Muscle layer of duodenum (tissue), 2 donors: ENCODE measurements at regions not wholly inside any gene's neighbourhood (a gene's known extent, or its start where the extent isn't known, plus 50 kb on each side); places are given as distances from the start of the nearest gene placed in this dataset.

Source experiments
- H3K27ac ChIP-seq: one replicate; pipeline ENCODE4 v1.7.0; 2013; ENCODE audit warnings: mild to moderate bottlenecking, low read length
- H3K27me3 ChIP-seq: one replicate; pipeline ENCODE4 v1.7.0; 2013; ENCODE audit warnings: low read depth, mild to moderate bottlenecking, control low read depth, low read length
- H3K36me3 ChIP-seq, 2 donors: one replicate each; pipeline ENCODE4 v1.7.0; 2013; ENCODE audit warnings: low read length in 2 of 2, control low read depth in 1 of 2, mild to moderate bottlenecking in 1 of 2; ENCODE audit not compliant: insufficient read depth in 2 of 2, control insufficient read depth in 1 of 2
- H3K4me1 ChIP-seq, 2 donors: one replicate each; pipeline ENCODE4 v1.7.0; 2013; ENCODE audit warnings: low read length in 2 of 2, mild to moderate bottlenecking in 2 of 2, control low read depth in 1 of 2, moderate library complexity in 1 of 2; ENCODE audit not compliant: insufficient read depth in 2 of 2, control insufficient read depth in 1 of 2
- H3K4me3 ChIP-seq, 2 donors: one replicate each; pipeline ENCODE4 v1.7.0; 2013; ENCODE audit warnings: low read length in 2 of 2, low read depth in 1 of 2, mild to moderate bottlenecking in 1 of 2
- H3K9me3 ChIP-seq, 2 donors: one replicate each; pipeline ENCODE4 v1.7.0; 2013; ENCODE audit warnings: low read length in 2 of 2, control low read depth in 1 of 2, mild to moderate bottlenecking in 1 of 2; ENCODE audit not compliant: control insufficient read depth in 1 of 2
- donor health status: healthy.

- Histone ChIP-seq H3K4me3 (no peak overlapping the region), H3K27ac (no peak overlapping the region), H3K4me1 (no peaks in the 10 kb centered on the region), H3K36me3 (no peaks in the 10 kb centered on the region), H3K27me3 (no peaks in the 10 kb centered on the region), H3K9me3 (no peaks in the 10 kb centered on the region)
Observed at GRCh38 chr9:79140751-79141150, 431.0 kb upstream of the TLE4 start.

- Histone ChIP-seq H3K27ac (no peak overlapping the region), H3K36me3 (no peaks in the 10 kb centered on the region), H3K4me1 (no peaks in the 10 kb centered on the region), H3K9me3 (no peaks in the 10 kb centered on the region), H3K4me3 (no peak overlapping the region), H3K27me3 (no peaks in the 10 kb centered on the region)
Observed at GRCh38 chr9:79143211-79143610, 428.6 kb upstream of the TLE4 start.

DNA sequence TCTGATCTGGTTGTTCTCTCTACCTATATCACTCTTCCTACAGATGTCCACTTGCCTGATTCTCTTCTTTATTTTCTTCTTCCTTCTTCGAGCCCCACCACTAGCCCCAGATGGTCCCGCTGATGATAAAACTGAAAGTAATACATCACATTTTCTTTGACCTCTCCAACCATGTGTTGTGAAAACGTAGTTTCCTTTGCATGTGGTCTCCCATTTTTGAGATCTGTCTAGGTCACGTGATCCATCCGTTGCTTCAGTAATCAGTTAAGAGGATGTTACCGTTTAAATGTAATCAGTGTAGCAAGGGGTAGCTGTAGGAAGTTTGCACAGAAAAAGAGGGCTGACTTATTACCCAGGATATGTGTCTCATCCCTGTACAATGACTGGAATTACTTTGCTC is 426.3 kb upstream of the TLE4 start:
- Histone ChIP-seq H3K27me3 (no peaks in the 10 kb centered on the region), H3K36me3 (no peaks in the 10 kb centered on the region), H3K4me1 (no peaks in the 10 kb centered on the region), H3K27ac (no peak overlapping the region), H3K4me3 (no peak overlapping the region), H3K9me3 (no peaks in the 10 kb centered on the region)

DNA sequence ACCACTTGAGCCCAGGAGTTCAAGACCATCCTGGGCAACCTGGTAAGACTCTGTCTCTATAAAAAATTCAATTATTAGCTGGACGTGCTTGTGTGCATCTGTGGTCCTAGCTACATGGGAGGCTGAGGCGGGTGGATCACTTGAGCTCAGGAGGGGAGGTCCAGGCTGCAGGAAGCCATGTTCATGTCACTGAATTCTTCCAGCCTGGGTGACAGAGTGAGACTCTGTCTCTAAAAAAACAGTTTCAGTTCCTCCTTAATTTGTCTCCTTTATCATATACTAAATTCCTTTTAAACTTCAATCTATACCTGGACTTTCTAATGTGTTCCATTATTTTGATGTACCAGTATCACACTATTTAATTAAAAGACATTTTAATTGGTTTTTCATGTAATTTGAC is 422.2 kb upstream of the TLE4 start:
- Histone ChIP-seq H3K9me3 (no peaks in the 10 kb centered on the region), H3K4me1 (no peaks in the 10 kb centered on the region), H3K27ac (no peak overlapping the region), H3K36me3 (no peaks in the 10 kb centered on the region), H3K27me3 (no peaks in the 10 kb centered on the region), H3K4me3 (no peak overlapping the region)

GRCh38 chr9:79151791-79152190 is 420.0 kb upstream of the TLE4 start:
- Histone ChIP-seq H3K27ac (no peak overlapping the region), H3K4me1 (no peaks in the 10 kb centered on the region), H3K36me3 (no peaks in the 10 kb centered on the region), H3K9me3 (no peaks in the 10 kb centered on the region), H3K4me3 (no peak overlapping the region), H3K27me3 (no peaks in the 10 kb centered on the region)

GRCh38 chr9:79152306-79152705 is 419.5 kb upstream of the TLE4 start:
- Histone ChIP-seq H3K27me3 (no peaks in the 10 kb centered on the region), H3K9me3 (no peaks in the 10 kb centered on the region), H3K4me1 (no peaks in the 10 kb centered on the region), H3K4me3 (no peak overlapping the region), H3K36me3 (no peaks in the 10 kb centered on the region), H3K27ac (no peak overlapping the region)

DNA sequence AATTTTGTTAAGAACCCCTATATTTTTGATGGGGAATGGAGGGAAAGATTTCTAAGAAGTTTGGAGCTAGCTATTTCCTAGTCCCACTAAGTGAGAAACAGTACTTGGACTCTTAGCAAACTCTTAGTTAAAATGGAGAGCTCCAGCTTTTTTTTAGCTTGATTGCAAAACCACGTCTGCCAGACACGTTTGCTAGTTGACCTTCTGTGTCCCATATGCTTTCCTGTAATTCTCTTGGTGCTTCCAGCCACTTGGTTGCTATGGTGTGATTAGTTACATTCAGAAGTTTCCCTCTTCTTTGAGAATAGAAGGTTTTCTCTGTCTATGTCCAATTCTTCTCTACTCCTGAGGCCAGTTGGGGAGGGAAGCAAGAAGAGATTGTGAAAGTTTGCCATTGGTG is 417.0 kb upstream of the TLE4 start:
- H3K4me3 ChIP-seq = no peak overlapping the region

GRCh38 chr9:79155308-79155707 is 416.5 kb upstream of the TLE4 start:
- H3K27me3 ChIP-seq = no peaks in the 10 kb centered on the region
- no peak overlapping the region for H3K4me3 ChIP-seq
- H3K4me1 ChIP-seq = no peaks in the 10 kb centered on the region
- no peaks in the 10 kb centered on the region for H3K9me3 ChIP-seq
- H3K36me3 ChIP-seq = no peaks in the 10 kb centered on the region
- H3K27ac ChIP-seq = no peak overlapping the region

More for the DNA sequence above, 417.0 kb upstream of the TLE4 start:
- Histone ChIP-seq H3K4me1 (no peaks in the 10 kb centered on the region), H3K9me3 (no peaks in the 10 kb centered on the region), H3K27ac (no peak overlapping the region), H3K36me3 (no peaks in the 10 kb centered on the region), H3K27me3 (no peaks in the 10 kb centered on the region)

DNA sequence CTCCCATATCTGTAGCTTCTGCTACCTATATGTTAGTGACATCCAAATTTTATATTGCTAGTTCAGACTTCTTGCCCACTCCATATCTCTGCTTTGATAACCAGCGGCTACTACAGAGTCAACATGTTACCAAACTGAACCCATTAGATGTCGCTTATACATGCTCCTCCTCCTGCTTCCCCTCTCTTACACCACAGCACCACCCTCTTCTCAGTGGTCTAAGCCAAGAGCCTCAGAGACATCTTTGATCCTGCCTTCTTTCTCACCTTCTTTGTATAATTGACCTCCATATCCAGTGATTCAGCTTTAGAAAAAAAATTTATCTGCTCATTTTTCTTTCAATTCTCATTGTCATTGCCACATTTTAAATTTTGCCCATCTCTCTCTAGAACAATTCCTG is 408.2 kb upstream of the TLE4 start:
- Histone ChIP-seq H3K27me3 (no peaks in the 10 kb centered on the region), H3K36me3 (no peaks in the 10 kb centered on the region), H3K9me3 (no peaks in the 10 kb centered on the region), H3K27ac (no peak overlapping the region), H3K4me1 (no peaks in the 10 kb centered on the region), H3K4me3 (no peak overlapping the region)

- Histone ChIP-seq H3K9me3 (no peaks in the 10 kb centered on the region), H3K36me3 (no peaks in the 10 kb centered on the region), H3K4me3 (no peak overlapping the region), H3K27me3 (no peaks in the 10 kb centered on the region), H3K27ac (no peak overlapping the region), H3K4me1 (no peaks in the 10 kb centered on the region)
Observed at GRCh38 chr9:79164406-79164805, 407.4 kb upstream of the TLE4 start.

GRCh38 chr9:79165020-79165780 is 406.6 kb upstream of the TLE4 start:
- Histone ChIP-seq H3K27me3 (no peaks in the 10 kb centered on the region), H3K4me1 (no peaks in the 10 kb centered on the region), H3K9me3 (no peaks in the 10 kb centered on the region), H3K4me3 (no peak overlapping the region), H3K27ac (no peak overlapping the region), H3K36me3 (no peaks in the 10 kb centered on the region)

DNA sequence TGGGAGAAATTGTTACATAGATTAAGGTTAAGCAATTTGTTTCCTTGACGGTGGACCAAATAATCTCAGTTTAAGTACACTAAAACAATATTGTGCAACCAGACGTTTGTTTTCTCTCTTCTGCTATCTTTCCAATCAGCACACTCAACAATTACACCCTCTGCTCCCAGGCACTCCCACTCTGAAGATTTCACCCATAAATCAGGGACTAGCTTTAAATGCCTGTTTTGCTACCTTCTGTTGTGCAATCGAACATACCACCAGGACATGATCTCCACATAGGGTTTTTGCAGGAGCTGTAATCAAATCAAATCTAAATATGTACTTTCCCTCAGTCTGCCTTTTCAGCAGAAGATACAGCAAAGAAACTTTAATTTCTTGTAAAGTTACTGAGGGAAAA is 405.8 kb upstream of the TLE4 start:
- H3K9me3 ChIP-seq = peaks cover 5 to 6% of the 10 kb centered on the region in 2 donors
- no peak overlapping the region for H3K4me3 ChIP-seq
- H3K4me1 ChIP-seq = no peaks in the 10 kb centered on the region
- H3K27me3 ChIP-seq = no peaks in the 10 kb centered on the region
- no peak overlapping the region for H3K27ac ChIP-seq
- no peaks in the 10 kb centered on the region for H3K36me3 ChIP-seq
